B cell (primary cell): ENCODE measurements at regions not wholly inside any gene's neighbourhood (a gene's known extent, or its start where the extent isn't known, plus 50 kb on each side); places are given as distances from the start of the nearest gene placed in this dataset.

Experiments used
- CTCF ChIP-seq: fragments of 200-600 bp; IDR thresholded peaks from one replicate; pipeline ENCODE4 v1.8.0; 2022; ENCODE audit warnings: antibody characterized with exemption, mild to moderate bottlenecking
- EZH2 ChIP-seq: IDR thresholded peaks from 2 replicates; pipeline ENCODE4 v1.6.1; 2012; ENCODE audit warnings: borderline replicate concordance, low read depth, mild to moderate bottlenecking, moderate library complexity, low read length; ENCODE audit not compliant: insufficient read depth, poor library complexity, severe bottlenecking

- TF ChIP-seq CTCF: no peak
- no peak for TF ChIP-seq EZH2
These were observed 121.7 kb downstream of the NHLRC3 start for GRCh38 chr13:39159846-39160370.
